Adrenal gland (tissue), 9 donors: ENCODE measurements at regions not wholly inside any gene's neighbourhood (a gene's known extent, or its start where the extent isn't known, plus 50 kb on each side); places are given as distances from the start of the nearest gene placed in this dataset.

Source experiments
- DNase-seq, 7 donors: peaks; one replicate each; pipeline ENCODE4 v3.0.0-alpha.2; 2019 to 2020
- H3K27ac ChIP-seq, 5 donors: fragments of 200-600 bp; sonication (generic) in 4 of 5; 1 replicate in 3 of 5; 2 replicates in 2 of 5; pipeline versions ENCODE4 v1.5.1 to v1.8.0; 2016 to 2020; ENCODE audit warnings: mild to moderate bottlenecking in 1 of 5
- H3K27me3 ChIP-seq: fragments of 200-600 bp; 2 replicates; pipeline ENCODE4 v1.8.0; 2021
- H3K36me3 ChIP-seq, 2 donors: fragments of 200-600 bp; replicated peaks in 1 of 2; 1 replicate in 1 of 2; 2 replicates in 1 of 2; pipeline versions ENCODE4 v1.5.1 to v1.8.0; 2018 to 2022
- H3K4me1 ChIP-seq, 2 donors: fragments of 200-600 bp; replicated peaks in 1 of 2; 1 replicate in 1 of 2; 2 replicates in 1 of 2; pipeline versions ENCODE4 v1.5.1 to v1.8.0; 2018 to 2021
- H3K4me3 ChIP-seq, 4 donors: fragments of 200-600 bp; sonication (generic) in 3 of 4; one replicate each; pipeline ENCODE4 v1.5.1; 2016 to 2018
- H3K9me3 ChIP-seq, 3 donors: fragments of 200-600 bp; sonication (generic) in 1 of 3; replicated peaks in 1 of 3; 1 replicate in 2 of 3; 2 replicates in 1 of 3; pipeline versions ENCODE4 v1.5.1 to v1.8.0; 2016 to 2021
- POLR2A ChIP-seq, 2 donors: fragments of 450-650 bp; IDR thresholded peaks; one replicate each; pipeline ENCODE4 v1.6.1; 2017; ENCODE audit warnings: antibody characterized with exemption in 2 of 2, mild to moderate bottlenecking in 2 of 2, moderate library complexity in 1 of 2
- WGBS, 4 donors: extraction: QIAGEN DNeasy Blood & Tissue Kit in 2 of 4; methylation state at CpG; one replicate each; pipeline versions ENCODE4 v1.1.5 to v1.1.7; 2013 to 2017; 5-methylcytosine and 5-hydroxymethylcytosine counted together
- intact Hi-C, 2 donors: fragments of 100-400 bp; cut with DNase I; formaldehyde crosslinking; loops; one replicate each; pipeline versions ENCODE4 v1.14.1 to v1.15.0; 2022 to 2023
- TF ChIP-seq, protein P1 (sequence below), 6 experiments: fragments of 450-650 bp in 4 of 6; fragments of 200-600 bp in 2 of 6; sonication (generic) in 1 of 6; IDR thresholded peaks; 1 replicate in 5 of 6; 2 replicates in 1 of 6; pipeline versions ENCODE4 v1.5.1 to v1.8.0; 2016 to 2021; ENCODE audit warnings: antibody characterized with exemption in 6 of 6, mild to moderate bottlenecking in 2 of 6, moderate library complexity in 1 of 6
- donor health status: healthy with polysubstance abuse.
- donor health status: Bipolar disorder and iron deficiency.
- donor health status: DM: yes; HTN: yes; CAD: no.
- donor health status: DM: no; HTN: no; CAD: no.
- donor health status: DM: no; HTN: no; CAD: no.

DNA sequence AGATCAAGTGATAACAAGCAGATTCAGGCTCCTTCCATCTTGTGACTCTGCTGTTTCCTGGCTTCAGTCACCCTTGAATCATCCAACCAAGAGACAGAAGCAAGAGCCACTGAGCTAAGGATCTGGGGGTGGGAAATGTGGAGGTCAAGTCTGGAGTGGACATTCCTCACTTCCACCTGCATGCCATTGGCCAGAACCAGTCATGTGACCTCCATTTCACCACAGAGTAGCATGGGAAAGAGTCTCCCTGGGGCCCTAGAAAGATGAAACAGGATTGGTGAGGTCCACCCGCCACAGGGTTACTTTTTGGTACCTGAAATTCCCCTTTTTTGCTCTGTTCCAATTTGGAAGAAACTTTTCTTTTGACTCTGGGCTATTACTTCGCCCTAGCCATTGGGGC is 1006.0 kb upstream of the EEF2KMT start:
- WGBS, 4 donors: 42 to 64% (median 46%) methylated on average over 2 of the region's 2 CpGs
- intact Hi-C loops: no loop called here
- H3K27me3 ChIP-seq: no peaks in the 10 kb centered on the region
- H3K4me1 ChIP-seq: no peaks in the 10 kb centered on the region
- TF ChIP-seq, protein P1, sequence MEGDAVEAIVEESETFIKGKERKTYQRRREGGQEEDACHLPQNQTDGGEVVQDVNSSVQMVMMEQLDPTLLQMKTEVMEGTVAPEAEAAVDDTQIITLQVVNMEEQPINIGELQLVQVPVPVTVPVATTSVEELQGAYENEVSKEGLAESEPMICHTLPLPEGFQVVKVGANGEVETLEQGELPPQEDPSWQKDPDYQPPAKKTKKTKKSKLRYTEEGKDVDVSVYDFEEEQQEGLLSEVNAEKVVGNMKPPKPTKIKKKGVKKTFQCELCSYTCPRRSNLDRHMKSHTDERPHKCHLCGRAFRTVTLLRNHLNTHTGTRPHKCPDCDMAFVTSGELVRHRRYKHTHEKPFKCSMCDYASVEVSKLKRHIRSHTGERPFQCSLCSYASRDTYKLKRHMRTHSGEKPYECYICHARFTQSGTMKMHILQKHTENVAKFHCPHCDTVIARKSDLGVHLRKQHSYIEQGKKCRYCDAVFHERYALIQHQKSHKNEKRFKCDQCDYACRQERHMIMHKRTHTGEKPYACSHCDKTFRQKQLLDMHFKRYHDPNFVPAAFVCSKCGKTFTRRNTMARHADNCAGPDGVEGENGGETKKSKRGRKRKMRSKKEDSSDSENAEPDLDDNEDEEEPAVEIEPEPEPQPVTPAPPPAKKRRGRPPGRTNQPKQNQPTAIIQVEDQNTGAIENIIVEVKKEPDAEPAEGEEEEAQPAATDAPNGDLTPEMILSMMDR (IDR thresholded peaks at IDR 0.05): no peak
- no peak for TF ChIP-seq POLR2A (IDR thresholded peaks at IDR 0.05)
- H3K27ac ChIP-seq: no peak overlapping the region
- no peak for DNase-seq
- no peaks in the 10 kb centered on the region for H3K36me3 ChIP-seq
- H3K4me3 ChIP-seq: no peak overlapping the region
- H3K9me3 ChIP-seq: no peaks in the 10 kb centered on the region

DNA sequence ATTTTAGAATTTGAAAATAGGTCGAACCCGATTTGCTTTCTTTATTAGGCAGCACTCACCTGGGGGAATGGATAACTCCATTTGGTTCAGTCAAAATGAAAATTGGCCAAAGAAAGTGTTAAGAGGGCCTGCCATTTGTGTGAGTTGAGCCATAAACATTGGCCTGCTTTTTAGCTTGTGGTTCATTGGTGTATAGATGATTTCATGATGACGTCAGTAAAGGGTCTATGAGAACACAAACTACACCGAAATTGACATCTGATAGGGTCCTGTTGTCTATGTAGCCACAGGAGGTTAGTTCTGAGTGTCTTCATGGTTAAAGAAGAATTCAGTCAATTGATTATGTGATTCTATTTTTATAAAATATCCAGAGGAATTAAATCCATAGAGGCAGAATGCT is 1001.5 kb upstream of the EEF2KMT start:
- WGBS, 4 donors: 78 to 82% (median 79%) methylated on average over 4 of the region's 4 CpGs
- no peak overlapping the region for H3K4me3 ChIP-seq
- DNase-seq: no peak
- no peak overlapping the region for H3K27ac ChIP-seq
- no peaks in the 10 kb centered on the region for H3K9me3 ChIP-seq
- no peaks in the 10 kb centered on the region for H3K4me1 ChIP-seq
- intact Hi-C loops: no loop called here
- TF ChIP-seq, protein P1 (IDR thresholded peaks at IDR 0.05): no peak
- no peak for TF ChIP-seq POLR2A (IDR thresholded peaks at IDR 0.05)
- H3K27me3 ChIP-seq: no peaks in the 10 kb centered on the region
- no peaks in the 10 kb centered on the region for H3K36me3 ChIP-seq

- WGBS, 4 donors: 82 to 90% (median 87%) methylated on average over 7 of the region's 7 CpGs
- intact Hi-C loops: no loop called here
- Histone ChIP-seq H3K4me3 (no peak overlapping the region), H3K27ac (no peak overlapping the region), H3K9me3 (no peaks in the 10 kb centered on the region), H3K4me1 (no peaks in the 10 kb centered on the region), H3K27me3 (no peaks in the 10 kb centered on the region), H3K36me3 (no peaks in the 10 kb centered on the region)
- no peak for DNase-seq
- TF ChIP-seq, protein P1 (IDR thresholded peaks at IDR 0.05): no peak
- no peak for TF ChIP-seq POLR2A (IDR thresholded peaks at IDR 0.05)
Observed at GRCh38 chr16:6096931-6097670, 999.5 kb upstream of the EEF2KMT start.

DNA sequence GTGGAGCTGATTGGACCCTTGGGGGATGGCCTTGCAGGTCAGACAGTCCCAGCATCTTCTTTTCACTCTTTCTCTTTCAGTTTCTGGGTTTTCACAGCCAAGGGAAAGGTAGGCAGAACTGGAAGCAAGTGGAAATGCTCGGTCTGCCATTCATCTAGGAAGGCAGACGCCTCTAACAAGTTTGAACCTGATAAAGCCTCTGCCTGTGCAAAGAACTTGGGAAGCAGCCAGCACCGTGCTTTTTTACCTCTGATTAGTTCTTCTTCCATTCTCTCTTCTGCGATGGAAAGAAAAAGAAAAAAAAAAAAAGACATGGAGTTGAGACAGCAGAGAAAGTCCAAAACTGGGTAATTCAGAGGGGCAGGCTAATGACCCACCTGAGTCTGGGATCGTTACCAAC is 997.8 kb upstream of the EEF2KMT start:
- intact Hi-C loops: no loop called here

More for the DNA sequence above, 997.8 kb upstream of the EEF2KMT start:
- H3K27ac ChIP-seq: no peak overlapping the region
- DNase-seq: peak in 1 of 7 donors; percentile 55
- 54 to 57% (median 56%) methylated on average over 5 of the region's 5 CpGs for WGBS, 4 donors
- H3K4me1 ChIP-seq: no peaks in the 10 kb centered on the region
- no peaks in the 10 kb centered on the region for H3K36me3 ChIP-seq
- H3K4me3 ChIP-seq: no peak overlapping the region
- TF ChIP-seq, protein P1 (IDR thresholded peaks at IDR 0.05): no peak
- TF ChIP-seq POLR2A (IDR thresholded peaks at IDR 0.05): no peak
- H3K27me3 ChIP-seq: no peaks in the 10 kb centered on the region
- no peaks in the 10 kb centered on the region for H3K9me3 ChIP-seq
